IMR-90 (cell line): ENCODE measurements at regions not wholly inside any gene's neighbourhood (a gene's known extent, or its start where the extent isn't known, plus 50 kb on each side); places are given as distances from the start of the nearest gene placed in this dataset.

Experiments
- ATAC-seq: fragments of 200-7000 bp; cut with Tn5 transposase; 2 replicates; pipeline ENCODE4 v1.9.1; 2020; ENCODE audit warnings: low read depth, mild to moderate bottlenecking, moderate library complexity
- BruUV-seq: library from RNA; stranded (reverse); fragments of 400-500 nt; replicated peaks from 2 replicates; lab custom pipeline; 2021; lab: Mats Ljungman, UMichigan
- CTCF ChIA-PET: fragments of 300-600 bp; formaldehyde crosslinking; extraction: SDS; loops from one replicate; lab custom pipeline; 2021; ENCODE audit warnings: antibody characterized with exemption; lab: Yijun Ruan, JAX
- POLR2A ChIA-PET: fragments of 300-600 bp; sonication (Branson Sonifier 250); formaldehyde crosslinking; loops from one replicate; lab custom pipeline; 2022; ENCODE audit warnings: antibody characterized with exemption; ENCODE audit not compliant: unreplicated experiment; lab: Charles Lee
- DNase-seq: peaks from one replicate; pipeline ENCODE4 v3.0.0; 2013
- H2AFZ ChIP-seq: replicated peaks from 2 replicates; pipeline ENCODE3; 2013; ENCODE audit warnings: low read length, mild to moderate bottlenecking; ENCODE audit not compliant: poor library complexity
- H2AK5ac ChIP-seq: 2 replicates; pipeline ENCODE4 v1.6.1; 2013; ENCODE audit warnings: low read depth, low read length, inconsistent platforms
- H2AK9ac ChIP-seq: replicated peaks from 2 replicates; pipeline ENCODE3; 2013; ENCODE audit warnings: mild to moderate bottlenecking, low read depth, low read length, moderate library complexity; ENCODE audit not compliant: poor library complexity
- H2BK120ac ChIP-seq: 2 replicates; pipeline ENCODE4 v1.6.1; 2013; ENCODE audit warnings: low read depth, low read length, inconsistent platforms
- H2BK15ac ChIP-seq: 3 replicates; pipeline ENCODE4 v1.6.1; 2013; ENCODE audit warnings: low read depth, low read length, inconsistent platforms
- H2BK20ac ChIP-seq: 2 replicates; pipeline ENCODE4 v1.6.1; 2013; ENCODE audit warnings: low read depth, mild to moderate bottlenecking, inconsistent platforms, low read length, moderate library complexity
- H2BK5ac ChIP-seq: 2 replicates; pipeline ENCODE4 v1.6.1; 2013; ENCODE audit warnings: mild to moderate bottlenecking, low read depth, low read length, inconsistent platforms; ENCODE audit not compliant: poor library complexity, severe bottlenecking
- H3K14ac ChIP-seq: replicated peaks from 2 replicates; pipeline ENCODE4 v1.6.1; 2013; ENCODE audit warnings: low read depth, low read length, inconsistent platforms
- H3K18ac ChIP-seq: 2 replicates; pipeline ENCODE4 v1.6.1; 2013; ENCODE audit warnings: low read depth, low read length, control low read depth
- H3K23ac ChIP-seq: 2 replicates; pipeline ENCODE4 v1.6.1; 2013; ENCODE audit warnings: low read depth, low read length, inconsistent platforms
- H3K27ac ChIP-seq: 2 replicates; pipeline ENCODE4 v1.5.1; 2013; ENCODE audit warnings: mild to moderate bottlenecking, control low read depth, low read length; ENCODE audit not compliant: insufficient read depth
- H3K27me3 ChIP-seq: 2 replicates; pipeline ENCODE4 v1.6.1; 2013; ENCODE audit warnings: low read length; ENCODE audit not compliant: control insufficient read depth, insufficient read depth
- H3K36me3 ChIP-seq: 2 replicates; pipeline ENCODE4 v1.6.1; 2013; ENCODE audit warnings: low read length, mixed read lengths; ENCODE audit not compliant: control insufficient read depth, insufficient read depth
- H3K4ac ChIP-seq: 2 replicates; pipeline ENCODE4 v1.6.1; 2013; ENCODE audit warnings: low read depth, low read length, inconsistent platforms
- H3K4me1 ChIP-seq: 2 replicates; pipeline ENCODE4 v1.6.1; 2013; ENCODE audit warnings: low read length, mixed read lengths; ENCODE audit not compliant: control insufficient read depth, insufficient read depth
- H3K4me2 ChIP-seq: 2 replicates; pipeline ENCODE4 v1.6.1; 2013; ENCODE audit warnings: low read depth, mild to moderate bottlenecking, control low read depth, low read length, moderate library complexity
- H3K4me3 ChIP-seq: 2 replicates; pipeline ENCODE4 v1.5.1; 2013; ENCODE audit warnings: low read depth, mild to moderate bottlenecking, control low read depth, low read length, moderate library complexity; ENCODE audit not compliant: insufficient read depth
- H3K56ac ChIP-seq: 2 replicates; pipeline ENCODE4 v1.6.1; 2013; ENCODE audit warnings: low read length, inconsistent platforms; ENCODE audit not compliant: insufficient read depth; ENCODE audit errors: extremely low read depth
- H3K79me1 ChIP-seq, 2 experiments: 2 replicates each; pipeline ENCODE4 v1.6.1; 2013; ENCODE audit warnings: low read length in 2 of 2, inconsistent platforms in 1 of 2, low read depth in 1 of 2
- H3K9ac ChIP-seq: 2 replicates; pipeline ENCODE4 v1.6.1; 2013; ENCODE audit warnings: low read depth, low read length, control low read depth
- H3K9me1 ChIP-seq: 2 replicates; pipeline ENCODE4 v1.6.1; 2013; ENCODE audit warnings: low read length, inconsistent platforms; ENCODE audit not compliant: insufficient read depth
- H3K9me3 ChIP-seq: 2 replicates; pipeline ENCODE4 v1.6.1; 2013; ENCODE audit warnings: low read length; ENCODE audit not compliant: control insufficient read depth, insufficient read depth
- H4K20me1 ChIP-seq: 2 replicates; pipeline ENCODE4 v1.6.1; 2013; ENCODE audit warnings: low read length, inconsistent platforms; ENCODE audit not compliant: insufficient read depth
- H4K5ac ChIP-seq: 2 replicates; pipeline ENCODE4 v1.6.1; 2013; ENCODE audit warnings: mild to moderate bottlenecking, low read depth, low read length, control low read depth
- H4K8ac ChIP-seq, 2 experiments: 2 replicates each; pipeline ENCODE4 v1.6.1; 2013; ENCODE audit warnings: low read depth in 2 of 2, low read length in 2 of 2, control low read depth in 1 of 2, inconsistent platforms in 1 of 2
- H4K91ac ChIP-seq: 2 replicates; pipeline ENCODE4 v1.6.1; 2013; ENCODE audit warnings: low read depth, low read length, inconsistent platforms; ENCODE audit not compliant: insufficient read depth
- BHLHE40 ChIP-seq: fragments of 150-350 bp; IDR thresholded peaks from 2 replicates; pipeline ENCODE4 v1.6.1; 2016; ENCODE audit warnings: mild to moderate bottlenecking, low read depth, low read length
- CEBPB ChIP-seq: IDR thresholded peaks from 2 replicates; pipeline ENCODE4 v1.6.1; 2012; ENCODE audit warnings: low read depth, low read length, improper control_type of control experiment
- CHD1 ChIP-seq: IDR thresholded peaks from 2 replicates; pipeline ENCODE4 v1.6.1; 2012; ENCODE audit warnings: low read depth, low read length, improper control_type of control experiment
- FOS ChIP-seq: fragments of 150-350 bp; IDR thresholded peaks from 2 replicates; pipeline ENCODE4 v1.6.1; 2016; ENCODE audit warnings: low read depth, low read length
- MAFK ChIP-seq: IDR thresholded peaks from 2 replicates; pipeline ENCODE4 v1.6.1; 2012; ENCODE audit warnings: low read depth, low read length, improper control_type of control experiment
- MAZ ChIP-seq: IDR thresholded peaks from 2 replicates; pipeline ENCODE4 v1.6.1; 2012; ENCODE audit warnings: low read depth, mild to moderate bottlenecking, low read length, improper control_type of control experiment, moderate library complexity, borderline replicate concordance
- MXI1 ChIP-seq: IDR thresholded peaks from 2 replicates; pipeline ENCODE4 v1.6.1; 2012; ENCODE audit warnings: low read depth, mild to moderate bottlenecking, low read length, moderate library complexity, borderline replicate concordance
- NFE2L2 ChIP-seq: fragments of 150-350 bp; IDR thresholded peaks from 2 replicates; pipeline ENCODE4 v1.6.1; 2016; ENCODE audit warnings: low read depth, mild to moderate bottlenecking, low read length
- POLR2A ChIP-seq: IDR thresholded peaks from 2 replicates; pipeline ENCODE4 v1.6.1; 2012; ENCODE audit warnings: mild to moderate bottlenecking, low read depth, low read length
- RAD21 ChIP-seq: IDR thresholded peaks from 2 replicates; pipeline ENCODE4 v1.6.1; 2012; ENCODE audit warnings: low read length, improper control_type of control experiment
- SMC3 ChIP-seq: fragments of 150-350 bp; IDR thresholded peaks from 2 replicates; pipeline ENCODE4 v1.6.1; 2016; ENCODE audit warnings: low read depth, mild to moderate bottlenecking, antibody characterized with exemption, low read length, moderate library complexity
- USF2 ChIP-seq: fragments of 150-350 bp; IDR thresholded peaks from 2 replicates; pipeline ENCODE4 v1.6.1; 2017; ENCODE audit warnings: mild to moderate bottlenecking, antibody characterized with exemption, low read length, low read depth
- WGBS, 2 experiments: methylation state at CpG; one replicate each; pipeline versions ENCODE4 v1.1.5 to v1.1.7; 2013; ENCODE audit warnings: missing lambda C conversion rate in 2 of 2; ENCODE audit not compliant: insufficient read length in 1 of 2; ENCODE audit errors: extremely low coverage in 2 of 2; 5-methylcytosine and 5-hydroxymethylcytosine counted together
- dilution Hi-C: fragments of 300-500 bp; cut with HindIII; formaldehyde crosslinking; loops from one replicate; pipeline ENCODE4 v1.14.3; 2018; ENCODE audit warnings: low sequenced_read_pairs; ENCODE audit not compliant: unreplicated experiment
- in situ Hi-C: fragments of 300-500 bp; cut with MboI; formaldehyde crosslinking; loops from 3 replicates; pipeline ENCODE4 v1.14.3; 2019; ENCODE audit warnings: low sequenced_read_pairs, inconsistent platforms, mixed read lengths
- intact Hi-C: fragments of 100-400 bp; cut with micrococcal nuclease; formaldehyde crosslinking; loops from 2 replicates; pipeline ENCODE4 v1.10.0; 2022
- TF ChIP-seq, protein P1 (sequence below): conservative IDR thresholded peaks from 2 replicates; pipeline ENCODE4 v1.5.1; 2012; ENCODE audit warnings: mild to moderate bottlenecking, low read depth, low read length, improper control_type of control experiment
- TF ChIP-seq, protein P2 (sequence below): fragments of 150-350 bp; IDR thresholded peaks from 2 replicates; pipeline ENCODE4 v1.6.1; 2016; ENCODE audit warnings: low read depth, mild to moderate bottlenecking, low read length, moderate library complexity, borderline replicate concordance

DNA sequence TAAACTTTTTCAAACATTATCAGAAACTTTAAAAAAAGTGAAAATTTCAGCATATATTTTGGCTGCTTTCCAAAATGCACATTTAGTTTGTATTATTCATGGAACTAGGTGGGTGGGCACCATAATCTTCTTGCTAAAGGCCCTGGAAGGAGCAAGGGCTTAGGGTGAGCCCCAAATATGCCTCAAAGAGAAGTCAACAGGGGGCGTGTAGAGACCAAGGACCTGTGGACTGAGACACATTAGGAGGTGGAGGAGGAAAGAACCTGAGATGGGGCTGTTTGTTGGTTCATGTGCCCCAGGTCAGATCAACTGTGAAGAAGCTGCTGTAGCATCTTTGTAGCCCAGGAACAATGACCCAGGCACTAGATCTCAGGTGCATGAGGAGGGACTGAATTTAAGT lies 79.6 kb upstream of the OLFM4 start:
- H3K56ac ChIP-seq, result no peak overlapping the region
- dilution Hi-C loops, result no loop called here

More for the DNA sequence above, 79.6 kb upstream of the OLFM4 start:
- Histone ChIP-seq H2BK5ac (no peak overlapping the region), H3K9ac (no peak overlapping the region), H4K8ac (no peak overlapping the region), H3K4ac (no peak overlapping the region), H2AK9ac (no peak overlapping the region), H2BK20ac (no peak overlapping the region), H3K4me3 (no peak overlapping the region), H3K79me1 (no peaks in the 10 kb centered on the region), H3K23ac (no peak overlapping the region), H4K5ac (no peak overlapping the region), H3K9me3 (peaks cover 3% of the 10 kb centered on the region; the same call in 1 of the 2 replicates), H3K27me3 (no peaks in the 10 kb centered on the region), H3K14ac (no peak overlapping the region), H3K4me1 (no peaks in the 10 kb centered on the region), H2AFZ (no peak overlapping the region), H3K36me3 (no peaks in the 10 kb centered on the region), H2BK120ac (no peak overlapping the region), H3K27ac (no peak overlapping the region), H4K20me1 (no peaks in the 10 kb centered on the region), H3K9me1 (no peaks in the 10 kb centered on the region), H3K18ac (no peak overlapping the region), H4K91ac (no peak overlapping the region), H2BK15ac (no peak overlapping the region), H3K4me2 (no peak overlapping the region), H2AK5ac (no peak overlapping the region)
- no peak for TF ChIP-seq POLR2A
- no peak for TF ChIP-seq CEBPB
- TF ChIP-seq, protein P1, sequence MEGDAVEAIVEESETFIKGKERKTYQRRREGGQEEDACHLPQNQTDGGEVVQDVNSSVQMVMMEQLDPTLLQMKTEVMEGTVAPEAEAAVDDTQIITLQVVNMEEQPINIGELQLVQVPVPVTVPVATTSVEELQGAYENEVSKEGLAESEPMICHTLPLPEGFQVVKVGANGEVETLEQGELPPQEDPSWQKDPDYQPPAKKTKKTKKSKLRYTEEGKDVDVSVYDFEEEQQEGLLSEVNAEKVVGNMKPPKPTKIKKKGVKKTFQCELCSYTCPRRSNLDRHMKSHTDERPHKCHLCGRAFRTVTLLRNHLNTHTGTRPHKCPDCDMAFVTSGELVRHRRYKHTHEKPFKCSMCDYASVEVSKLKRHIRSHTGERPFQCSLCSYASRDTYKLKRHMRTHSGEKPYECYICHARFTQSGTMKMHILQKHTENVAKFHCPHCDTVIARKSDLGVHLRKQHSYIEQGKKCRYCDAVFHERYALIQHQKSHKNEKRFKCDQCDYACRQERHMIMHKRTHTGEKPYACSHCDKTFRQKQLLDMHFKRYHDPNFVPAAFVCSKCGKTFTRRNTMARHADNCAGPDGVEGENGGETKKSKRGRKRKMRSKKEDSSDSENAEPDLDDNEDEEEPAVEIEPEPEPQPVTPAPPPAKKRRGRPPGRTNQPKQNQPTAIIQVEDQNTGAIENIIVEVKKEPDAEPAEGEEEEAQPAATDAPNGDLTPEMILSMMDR, result no peak
- no peak for TF ChIP-seq NFE2L2
- TF ChIP-seq MXI1, result no peak
- TF ChIP-seq FOS, result no peak
- no peak for TF ChIP-seq USF2
- no peak for TF ChIP-seq MAFK
- no peak for TF ChIP-seq CHD1
- TF ChIP-seq, protein P2, sequence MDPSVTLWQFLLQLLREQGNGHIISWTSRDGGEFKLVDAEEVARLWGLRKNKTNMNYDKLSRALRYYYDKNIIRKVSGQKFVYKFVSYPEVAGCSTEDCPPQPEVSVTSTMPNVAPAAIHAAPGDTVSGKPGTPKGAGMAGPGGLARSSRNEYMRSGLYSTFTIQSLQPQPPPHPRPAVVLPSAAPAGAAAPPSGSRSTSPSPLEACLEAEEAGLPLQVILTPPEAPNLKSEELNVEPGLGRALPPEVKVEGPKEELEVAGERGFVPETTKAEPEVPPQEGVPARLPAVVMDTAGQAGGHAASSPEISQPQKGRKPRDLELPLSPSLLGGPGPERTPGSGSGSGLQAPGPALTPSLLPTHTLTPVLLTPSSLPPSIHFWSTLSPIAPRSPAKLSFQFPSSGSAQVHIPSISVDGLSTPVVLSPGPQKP, result no peak
- no peak for TF ChIP-seq SMC3
- TF ChIP-seq RAD21, result no peak
- no peak for TF ChIP-seq BHLHE40
- no peak for TF ChIP-seq MAZ
- ATAC-seq, result no peak
- CTCF ChIA-PET, result interaction anchor here (1.3 kb wide), 1 partner anchor 19 kb away, joined by 3 read pairs; no protein-coding TSS in a partner anchor
- POLR2A ChIA-PET, result no interaction called here
- intact Hi-C loops, result no loop called here
- in situ Hi-C loops, result no loop called here
- no TSS peak for BruUV-seq
- DNase-seq, result no peak
- no CpG with 5 or more reads among the region's 1 CpG for WGBS, 2 experiments
